IPS DF 4.7 (cell line): ENCODE measurements at regions not wholly inside any gene's neighbourhood (a gene's known extent, or its start where the extent isn't known, plus 50 kb on each side); places are given as distances from the start of the nearest gene placed in this dataset.

ENCODE experiments used
- DNase-seq: peaks from one replicate; pipeline ENCODE4 v3.0.0-alpha.2; 2013; ENCODE audit warnings: low spot score; ENCODE audit errors: extremely low read depth

DNA sequence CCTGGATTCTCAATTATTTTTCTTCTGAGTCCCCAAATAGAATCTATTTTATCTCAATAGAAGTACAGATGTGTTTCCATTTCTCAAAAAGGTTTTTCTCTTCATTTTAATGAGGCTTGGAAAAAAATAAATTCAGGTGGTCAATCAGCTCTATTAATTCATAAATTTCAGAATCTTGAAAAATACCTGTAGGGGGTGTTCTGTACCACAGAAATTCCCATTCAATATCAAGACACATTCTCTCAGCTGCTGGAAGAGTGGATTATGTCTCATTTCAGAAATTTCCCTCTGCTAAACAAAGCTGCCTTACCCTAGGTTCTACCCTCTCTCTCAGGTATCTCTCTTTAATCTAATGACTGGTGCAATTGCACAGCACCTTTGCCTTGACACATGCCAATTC, 1121.2 kb downstream of the SI start:
- no peak for DNase-seq

DNA sequence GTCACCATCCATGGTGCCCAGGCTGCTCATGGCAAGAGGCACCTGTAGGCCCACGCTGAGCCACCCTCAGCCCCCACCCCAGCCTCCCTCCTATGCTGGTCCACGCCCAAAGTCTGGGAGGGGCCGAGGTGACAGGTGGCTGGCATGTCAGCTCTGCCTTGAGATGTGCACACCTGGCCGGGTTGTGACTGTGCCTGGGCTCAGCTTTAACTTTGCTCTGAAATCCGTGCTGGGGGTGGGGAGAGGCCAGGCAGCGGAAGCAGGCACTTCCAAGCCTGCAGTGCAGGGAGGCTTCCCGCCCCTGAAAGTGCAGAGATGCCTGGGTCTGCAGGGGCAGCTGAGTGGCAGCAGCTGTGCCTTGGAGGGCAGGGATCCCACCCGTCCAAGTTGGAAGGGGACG, 1124.8 kb downstream of the SI start:
- DNase-seq = no peak

DNA sequence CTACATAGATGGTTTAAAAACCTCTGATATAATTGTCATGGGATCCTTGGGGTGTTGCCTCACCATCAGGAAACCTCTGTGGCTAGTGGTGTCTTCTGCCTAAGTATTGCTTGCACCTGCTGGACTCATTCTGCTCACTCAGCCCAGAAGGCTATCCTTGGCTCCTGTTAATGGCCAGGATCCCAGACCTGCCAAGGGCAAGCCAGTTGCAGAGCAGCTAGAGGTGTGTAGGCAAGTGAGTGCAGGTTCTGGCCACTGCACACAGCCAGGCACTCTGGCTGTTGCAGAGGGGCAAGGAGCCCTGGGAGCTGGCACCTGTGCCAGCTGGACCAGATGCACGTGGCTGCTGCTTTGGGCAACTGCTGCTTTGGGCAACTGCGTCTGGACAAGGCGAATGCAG, 1125.8 kb downstream of the SI start:
- DNase-seq = no peak

DNA sequence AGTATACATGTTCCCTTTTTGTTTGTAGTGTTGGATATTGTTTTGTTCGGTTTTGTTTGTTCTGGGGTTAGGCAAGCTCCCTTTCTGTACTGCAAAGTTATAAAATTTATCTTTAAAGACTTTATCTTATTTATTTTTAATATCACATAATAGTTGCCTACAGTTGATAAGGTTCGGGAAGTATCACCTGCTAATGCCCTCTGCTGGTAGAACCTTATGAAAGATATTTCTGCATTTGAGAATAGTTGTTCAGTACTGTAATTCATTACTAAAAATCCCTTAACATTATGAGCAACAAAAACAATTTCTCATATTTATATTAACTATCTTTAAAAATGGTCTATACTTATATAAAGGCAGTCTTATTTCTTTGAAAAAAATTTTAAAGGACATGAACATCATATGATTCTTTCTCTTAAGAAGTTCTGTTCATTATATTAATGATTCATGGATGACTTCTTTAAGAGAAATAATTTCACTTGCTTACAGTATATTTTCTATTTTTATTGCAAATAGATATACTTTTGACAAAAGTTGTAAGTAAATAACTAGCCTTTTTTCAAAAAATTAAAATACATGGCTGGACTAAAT, 1126.8 kb downstream of the SI start:
- no peak for DNase-seq

DNA sequence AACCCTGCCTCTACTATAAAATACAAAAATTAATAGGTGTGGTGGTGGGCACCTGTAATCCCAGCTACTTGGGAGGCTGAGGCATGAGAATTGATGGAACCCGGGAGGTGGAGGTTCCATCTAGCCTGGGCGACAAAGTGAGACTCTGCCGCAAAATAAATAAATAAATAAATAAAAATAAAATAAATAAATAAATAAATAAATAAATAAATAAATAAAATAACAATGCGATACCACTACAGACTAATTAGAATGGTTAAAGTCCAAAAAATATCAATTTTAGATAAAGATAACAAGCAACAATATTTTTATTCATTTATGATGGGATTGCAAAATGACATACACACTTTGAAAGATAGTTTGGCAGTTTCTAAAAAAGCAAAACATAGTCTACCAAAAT, 1131.5 kb downstream of the SI start:
- no peak for DNase-seq

DNA sequence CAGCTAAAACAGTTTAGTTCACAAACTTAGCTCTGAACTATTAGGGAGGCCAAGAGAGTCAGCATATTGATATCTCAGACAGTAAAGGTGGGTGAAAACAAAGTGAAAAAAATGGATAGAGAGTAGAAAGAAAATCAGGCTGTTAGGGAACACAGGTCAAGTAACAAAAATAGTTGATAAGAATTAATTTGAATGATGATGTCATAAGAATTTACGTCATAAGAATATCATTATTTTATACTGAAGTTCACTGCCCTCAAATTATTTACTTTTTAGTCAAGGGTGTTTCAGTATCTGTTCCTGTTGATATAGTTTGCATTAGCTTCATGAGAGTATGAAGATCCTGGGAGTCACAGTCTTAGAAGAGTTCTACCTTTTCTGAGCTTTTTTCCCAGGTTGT, 1134.6 kb downstream of the SI start:
- DNase-seq = no peak

DNA sequence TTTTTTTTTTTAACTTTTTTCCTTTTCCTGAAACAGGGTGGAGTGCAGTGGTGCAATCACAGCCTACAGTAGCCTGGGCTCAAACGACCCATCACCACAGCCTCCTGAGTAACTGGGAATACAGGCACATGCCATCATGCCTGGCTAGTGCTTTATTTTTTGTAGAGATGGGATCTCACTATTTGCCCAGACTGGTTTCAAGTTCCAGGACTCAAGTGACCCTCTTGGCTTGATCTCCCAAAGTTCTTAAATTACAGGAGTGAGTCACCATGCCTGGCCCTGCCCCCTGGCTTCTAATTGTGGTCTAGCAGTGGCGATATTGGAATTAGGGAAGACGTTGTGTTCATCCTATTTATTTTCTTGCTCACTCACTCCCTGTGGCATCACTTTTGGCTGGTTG, 1138.4 kb downstream of the SI start:
- no peak for DNase-seq

DNA sequence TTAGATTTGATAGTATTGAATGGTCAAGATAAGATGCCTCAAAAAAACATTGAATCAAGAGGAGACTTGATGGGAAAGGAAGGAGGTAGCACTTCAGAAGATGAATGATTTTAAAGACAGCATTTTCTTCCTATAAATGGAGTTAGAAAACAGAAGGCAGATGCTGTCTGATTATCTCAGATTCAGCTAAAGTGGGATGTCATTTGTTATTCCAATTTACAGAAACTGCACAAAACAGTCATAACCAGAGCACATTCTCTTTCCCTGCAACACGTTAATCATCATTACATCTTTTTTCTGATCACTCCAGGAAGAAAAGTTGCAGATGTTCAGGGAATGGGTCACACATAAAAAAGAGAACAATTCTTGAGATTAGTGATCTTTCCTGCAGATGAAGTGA, 1141.8 kb downstream of the SI start:
- no peak for DNase-seq

DNA sequence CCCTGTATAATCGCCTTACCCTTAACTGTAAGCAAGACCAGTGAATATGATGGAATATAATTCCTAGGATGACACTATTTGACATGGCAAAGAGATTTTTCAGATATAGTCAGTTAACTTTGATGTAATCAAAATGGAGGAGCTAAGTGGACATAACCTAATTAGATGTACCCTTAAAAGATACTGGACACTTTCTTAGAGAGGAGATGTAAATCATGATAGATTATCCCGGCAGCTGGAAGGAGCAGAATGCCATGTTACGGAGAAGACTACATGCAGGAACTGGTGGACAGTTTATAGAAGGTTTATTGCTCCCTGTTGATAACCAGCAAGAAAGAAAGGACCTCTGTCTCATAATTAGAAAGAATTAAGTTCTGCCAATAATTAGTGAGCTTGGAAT, 1142.9 kb downstream of the SI start:
- DNase-seq = no peak

DNA sequence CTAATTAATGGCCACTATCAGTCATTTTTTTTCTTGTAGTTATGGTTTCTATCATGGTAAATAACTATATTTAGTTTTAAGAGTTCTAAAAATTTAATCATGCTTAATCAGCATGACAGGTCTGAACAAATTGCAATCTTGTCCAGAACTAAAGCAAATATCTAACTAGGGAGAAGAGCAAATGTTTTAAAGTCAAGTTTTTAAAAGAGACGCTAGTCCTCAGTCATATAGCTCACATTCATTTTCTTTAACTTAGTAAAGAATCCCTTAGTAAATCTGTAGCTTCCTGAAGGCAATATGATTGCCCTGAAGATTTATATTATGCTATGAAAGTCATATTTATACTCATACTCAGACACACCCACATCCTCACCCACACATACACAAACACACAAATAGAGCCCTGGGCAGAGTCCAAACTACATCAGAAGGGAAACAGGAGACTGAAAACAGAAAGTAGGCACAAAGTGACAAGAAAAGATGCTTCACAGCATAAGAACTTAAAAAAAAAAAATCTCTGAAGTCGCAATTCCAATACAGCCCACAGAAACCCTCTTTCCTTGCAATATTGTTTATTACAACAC, 1149.1 kb downstream of the SI start:
- no peak for DNase-seq

DNA sequence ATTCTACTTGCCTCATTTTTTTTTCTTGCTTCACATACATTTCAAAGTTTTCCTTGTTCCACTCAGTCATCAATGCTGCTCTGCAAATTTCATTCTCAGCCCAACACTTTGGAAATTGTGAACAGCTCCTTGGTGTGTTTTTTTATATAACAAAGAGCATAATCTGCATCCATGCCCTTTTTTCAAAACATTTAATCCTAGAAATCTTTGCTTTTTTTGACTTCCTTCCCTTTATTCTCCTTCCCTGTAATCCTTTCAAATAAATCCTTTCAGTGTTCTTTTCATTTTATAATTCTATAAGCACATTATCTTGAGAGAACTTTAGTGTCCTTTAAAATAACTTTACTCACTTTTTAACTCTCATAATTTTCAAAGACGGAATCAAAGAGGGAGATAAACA, 1150.8 kb downstream of the SI start:
- no peak for DNase-seq

DNA sequence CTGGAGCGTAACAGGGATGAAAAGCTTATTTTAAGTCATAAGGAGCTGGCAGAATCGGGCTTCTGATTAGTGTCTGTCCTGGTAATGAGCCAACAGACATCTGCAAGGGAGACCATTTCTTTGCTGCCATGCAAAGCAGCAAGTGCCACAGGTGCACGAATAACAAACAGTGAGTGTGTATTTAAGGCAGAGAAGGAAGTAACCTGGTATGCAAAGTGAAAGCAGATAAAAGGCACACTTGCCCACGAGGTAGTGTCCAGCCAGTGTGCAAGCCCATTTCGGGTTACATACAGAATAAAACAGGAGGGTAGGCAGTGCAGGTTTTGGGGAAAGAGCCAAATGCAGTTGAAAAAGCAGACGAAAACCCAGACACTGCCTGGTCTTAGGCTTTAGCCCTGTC, 1153.7 kb downstream of the SI start:
- no peak for DNase-seq

DNA sequence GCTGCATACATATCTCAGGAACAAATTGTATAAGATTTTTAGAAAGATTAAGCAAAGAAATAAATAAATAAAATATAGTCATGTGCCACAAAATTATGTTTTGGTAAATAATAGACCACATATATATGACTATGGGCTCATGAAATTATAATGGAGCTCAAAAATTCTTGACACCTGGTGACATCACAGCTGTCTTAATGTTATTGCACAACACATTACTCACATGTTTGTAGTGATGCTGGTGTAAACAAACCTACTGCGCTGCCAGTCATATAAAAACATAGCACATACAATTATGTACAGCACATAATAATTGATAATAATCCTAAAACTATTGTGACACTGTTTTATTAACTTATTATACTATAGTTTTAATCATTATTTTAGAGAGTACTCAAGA, 1159.1 kb downstream of the SI start:
- no peak for DNase-seq

DNA sequence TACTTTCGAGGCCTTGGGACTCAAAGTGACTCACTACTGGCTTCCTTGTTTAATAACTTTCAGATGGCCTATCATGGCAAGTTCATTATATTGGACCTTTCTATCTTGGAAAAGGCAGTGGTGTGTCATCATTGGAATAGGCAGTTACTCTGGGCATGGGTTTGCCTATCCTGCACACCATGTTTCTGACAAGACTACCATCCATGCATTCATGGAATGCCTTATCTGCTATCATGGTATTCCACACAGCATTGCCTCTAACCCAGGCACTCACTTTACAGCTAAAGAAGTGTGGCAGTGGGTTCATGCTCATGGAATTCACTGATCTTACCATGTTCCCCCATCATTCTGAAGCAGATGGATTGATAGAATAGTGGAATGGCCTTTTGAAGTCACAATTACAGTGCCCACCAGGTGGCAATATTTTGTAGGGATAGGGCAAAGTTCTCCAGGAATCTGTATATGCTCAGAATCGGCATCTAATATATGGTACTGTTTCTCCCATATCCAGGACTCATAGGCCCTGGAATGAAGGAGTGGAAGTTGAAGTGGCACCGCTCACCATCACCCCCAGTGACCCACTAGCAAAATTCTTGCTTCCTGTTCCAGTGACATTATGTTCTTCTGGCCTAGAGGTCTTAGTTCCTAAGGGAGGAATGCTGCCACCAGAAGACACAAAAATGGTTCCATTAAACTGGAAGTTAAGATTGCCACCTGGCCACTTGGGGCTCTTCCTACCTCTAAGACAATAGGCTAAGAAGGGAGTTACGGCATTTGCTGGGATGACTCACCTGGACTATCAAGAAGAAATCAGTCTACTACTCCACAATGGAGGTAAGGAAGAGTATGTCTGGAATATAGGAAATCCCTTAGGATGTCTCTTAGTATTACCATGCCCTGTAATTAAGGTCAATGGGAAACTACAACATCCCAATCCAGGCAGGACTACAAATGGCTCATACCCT, 1161.4 kb downstream of the SI start:
- no peak for DNase-seq

DNA sequence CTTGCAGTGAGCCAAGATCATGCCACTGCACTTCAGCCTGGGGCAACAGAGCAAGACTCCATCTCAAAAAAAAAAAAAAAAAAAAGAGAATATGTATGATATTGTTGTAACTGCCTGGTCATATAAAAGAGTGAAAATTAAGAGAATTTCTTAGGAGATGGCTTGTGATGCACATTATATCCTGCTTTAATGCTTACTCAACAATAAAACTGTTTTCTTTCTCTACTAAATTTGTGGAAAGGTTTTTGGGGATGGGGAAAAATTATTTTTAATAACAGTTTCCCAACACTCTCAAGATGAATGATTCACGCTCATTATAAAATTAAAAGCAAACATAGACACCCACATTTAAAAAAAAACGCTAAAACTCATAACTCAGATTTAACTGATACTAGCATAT, 1163.0 kb downstream of the SI start:
- no peak for DNase-seq

DNA sequence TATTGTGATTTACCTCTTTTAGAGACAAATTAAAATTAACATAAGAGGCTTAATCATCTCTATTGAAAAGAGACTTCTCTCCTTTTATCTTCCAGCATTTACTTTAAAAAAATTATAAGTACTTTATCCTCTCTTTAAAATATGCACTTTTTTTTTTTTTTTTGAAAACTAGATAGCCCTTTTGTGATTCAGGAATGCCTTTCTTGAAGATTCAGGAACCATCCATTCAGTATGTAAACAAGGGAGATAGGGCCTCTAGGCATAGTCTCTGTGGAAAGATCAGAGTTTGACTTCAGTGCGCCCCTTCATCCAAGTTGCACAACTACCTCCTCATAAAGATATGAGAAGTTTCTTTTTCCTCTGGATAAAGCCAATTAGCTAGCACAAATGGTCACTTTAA, 1163.7 kb downstream of the SI start:
- peak; percentile 60 for DNase-seq

DNA sequence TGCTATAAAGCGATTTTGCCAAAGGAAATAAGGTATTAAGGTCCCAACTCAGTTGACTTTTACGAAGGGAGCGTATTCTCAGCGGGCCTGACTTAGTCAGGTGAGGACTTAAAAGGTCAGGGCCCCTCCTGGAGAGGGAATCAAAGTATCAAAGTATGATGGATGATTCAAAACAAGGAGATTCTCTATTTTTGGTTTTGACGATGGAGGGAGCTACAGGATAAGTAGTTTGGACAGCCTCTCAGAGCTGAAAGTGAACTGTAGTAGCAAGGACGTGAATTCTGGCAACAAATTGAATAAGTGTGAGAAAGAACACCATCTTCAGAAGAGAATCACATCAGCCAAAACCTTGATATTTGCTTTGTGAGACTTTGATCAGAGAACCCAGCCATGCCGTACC, 1186.5 kb downstream of the SI start:
- no peak for DNase-seq

DNA sequence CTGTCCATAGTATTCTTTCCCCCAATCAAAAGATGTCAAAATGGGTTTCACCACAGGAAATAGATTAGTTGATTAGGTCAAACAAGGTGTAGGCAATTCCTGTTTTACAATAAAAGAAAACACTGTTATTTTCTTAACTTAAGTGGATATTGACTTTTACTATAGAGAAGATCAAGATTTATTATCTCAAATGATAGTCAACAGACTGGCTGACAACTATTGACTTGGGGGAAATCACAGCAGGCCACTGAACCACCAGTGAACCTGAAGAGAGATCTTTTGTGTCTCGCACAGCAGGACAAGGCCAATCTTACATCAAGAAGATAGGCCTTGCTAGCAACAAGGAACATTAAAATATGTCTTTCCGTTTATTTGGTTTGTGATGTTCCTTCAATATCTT, 1187.6 kb downstream of the SI start:
- no peak for DNase-seq

DNA sequence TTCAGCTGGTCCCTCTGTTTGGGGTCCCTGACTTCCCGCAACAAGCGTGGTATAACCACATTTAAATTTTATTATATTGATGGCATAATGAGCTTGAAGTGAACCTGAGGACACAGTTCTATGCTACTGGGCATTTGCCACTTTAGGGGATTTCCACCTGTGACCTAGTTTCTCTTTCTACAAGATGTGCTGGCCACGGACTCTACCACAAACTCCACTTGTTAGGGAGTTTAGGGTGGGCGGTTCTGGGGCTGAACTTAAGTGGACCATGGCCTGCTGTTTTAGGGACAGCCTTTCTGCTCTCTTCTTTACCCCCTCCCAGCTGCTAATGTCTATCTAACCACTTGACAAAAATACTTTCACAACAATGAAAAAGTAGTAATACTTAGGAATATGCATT, 1199.1 kb downstream of the SI start:
- DNase-seq = no peak

DNA sequence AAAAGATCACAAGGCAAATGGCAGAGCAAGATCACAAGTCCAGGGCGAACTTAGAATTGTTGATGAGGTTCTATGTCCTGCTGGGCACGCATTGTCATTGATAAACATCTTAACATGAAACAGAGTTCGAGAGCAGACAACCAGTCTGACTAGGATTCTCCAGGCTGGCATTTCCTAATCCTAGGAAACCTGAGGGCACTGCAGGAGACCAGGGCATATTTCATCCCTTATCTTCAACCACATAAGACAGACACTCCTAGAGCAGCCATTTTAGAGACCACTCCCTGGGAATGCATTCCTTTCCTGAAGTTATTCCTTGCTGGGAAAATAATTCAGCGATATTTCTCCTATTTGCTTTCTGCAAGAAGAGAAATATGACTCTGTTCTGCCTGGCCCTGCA, 1199.9 kb downstream of the SI start:
- DNase-seq = no peak

DNA sequence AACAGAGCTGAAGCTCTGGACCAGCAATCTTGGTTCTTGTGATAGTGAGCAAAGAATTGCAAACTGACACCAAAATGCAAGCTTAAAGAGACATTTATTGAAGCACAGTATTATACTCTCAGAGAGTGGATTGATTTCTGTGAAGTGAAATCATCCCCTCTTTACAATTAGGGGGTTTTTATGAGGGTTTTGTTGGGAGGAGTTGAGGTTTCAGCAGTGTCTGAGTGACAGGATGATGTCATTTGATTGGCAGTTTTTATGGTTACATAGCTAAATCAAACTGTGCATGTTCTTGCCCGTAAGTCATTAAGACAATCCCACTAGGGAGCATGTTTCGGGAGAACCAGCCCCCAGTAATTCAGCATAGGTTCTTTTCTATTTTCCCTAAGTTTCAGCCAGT, 1200.5 kb downstream of the SI start:
- no peak for DNase-seq

DNA sequence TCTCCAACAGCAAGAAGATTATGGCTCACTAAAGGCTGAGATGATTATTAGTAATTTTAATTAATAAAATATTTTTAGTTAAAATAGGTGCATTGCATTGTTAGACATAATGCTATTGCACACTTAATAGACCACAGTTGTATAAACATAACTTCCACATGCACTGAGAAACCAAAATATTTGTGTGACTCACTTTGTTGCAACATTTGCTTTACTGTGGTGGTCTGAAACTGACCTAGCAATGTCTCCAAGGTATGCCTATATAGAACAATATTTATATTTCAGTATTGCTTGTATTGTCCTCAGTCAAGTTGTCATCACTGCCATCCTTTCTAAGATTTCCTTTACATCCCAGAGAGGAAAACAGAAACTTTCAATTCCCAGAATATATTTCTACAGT, 1215.2 kb downstream of the SI start:
- no peak for DNase-seq

DNA sequence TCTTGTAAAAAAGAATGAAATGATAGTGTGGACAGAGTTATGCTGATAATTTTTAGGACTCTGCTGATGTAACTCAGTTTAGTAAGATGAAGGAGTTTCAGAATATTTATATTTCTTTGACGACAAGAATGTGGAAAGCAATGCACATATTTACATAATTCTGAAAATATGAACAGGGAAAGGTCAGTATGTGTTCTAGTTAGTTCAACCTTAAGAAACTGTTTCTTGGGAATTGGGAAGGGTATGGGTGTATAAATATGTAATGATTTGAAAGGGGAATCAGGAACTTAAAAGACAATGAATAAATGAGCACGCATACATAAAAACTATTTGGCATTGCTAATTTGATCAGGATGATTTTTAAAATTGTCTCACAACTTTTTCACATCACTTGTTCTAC, 1226.1 kb downstream of the SI start:
- no peak for DNase-seq
